NCI-H526 (cell line): ENCODE measurements at regions not wholly inside any gene's neighbourhood (a gene's known extent, or its start where the extent isn't known, plus 50 kb on each side); places are given as distances from the start of the nearest gene placed in this dataset.
A peak's percentile ranks its signal among the peaks of the same experiment; 100 is the strongest.
"Not testable (repeated sequence)": the region's sequence is repeated elsewhere in the genome, so short reads cannot be mapped to it uniquely, and the experiment has no call there.

Experiments
- DNase-seq, 2 experiments: peaks; one replicate each; lab custom pipeline; 2025; lab: John Stamatoyannopoulos, UW

GRCh38 chr1:30378991-30379581, 344.3 kb downstream of the MATN1 start:
- no peak for DNase-seq

GRCh38 chr1:30378003-30378596, 345.3 kb downstream of the MATN1 start:
- DNase-seq = no peak

GRCh38 chr1:30377230-30378002, 346.0 kb downstream of the MATN1 start:
- DNase-seq = no peak

- DNase-seq = no peak
Measured at GRCh38 chr1:30376054-30376697, 347.2 kb downstream of the MATN1 start.

- no peak for DNase-seq
Measured at GRCh38 chr1:30375156-30375555, 348.2 kb downstream of the MATN1 start.

GRCh38 chr1:30374400-30375070, 348.9 kb downstream of the MATN1 start:
- no peak for DNase-seq

- no peak for DNase-seq
Measured at GRCh38 chr1:30373471-30374399, 349.6 kb downstream of the MATN1 start.

GRCh38 chr1:30372792-30373433, 350.5 kb downstream of the MATN1 start:
- peak in 1 of 2 experiments; percentile 49 for DNase-seq

- DNase-seq = no peak
Measured at GRCh38 chr1:30371888-30372791, 351.2 kb downstream of the MATN1 start.

GRCh38 chr1:30371179-30371788, 352.1 kb downstream of the MATN1 start:
- DNase-seq = no peak

GRCh38 chr1:30368651-30369240, 354.6 kb downstream of the MATN1 start:
- no peak for DNase-seq

GRCh38 chr1:30366911-30367310, 356.5 kb downstream of the MATN1 start:
- DNase-seq = no peak

- no peak for DNase-seq
Measured at GRCh38 chr1:30366199-30366598, 357.2 kb downstream of the MATN1 start.

- no peak for DNase-seq
Measured at GRCh38 chr1:30365596-30365995, 357.8 kb downstream of the MATN1 start.

- no peak for DNase-seq
Measured at GRCh38 chr1:30363031-30363430, 360.4 kb downstream of the MATN1 start.

- DNase-seq = no peak
Measured at GRCh38 chr1:30362603-30362990, 360.8 kb downstream of the MATN1 start.

- DNase-seq = not testable (repeated sequence)
Measured at GRCh38 chr1:30361890-30362602, 361.3 kb downstream of the MATN1 start.

- DNase-seq = no peak
Measured at GRCh38 chr1:30360753-30361152, 362.6 kb downstream of the MATN1 start.
